ENCODE measurements at regions not wholly inside any gene's neighbourhood (a gene's known extent, or its start where the extent isn't known, plus 50 kb on each side); places are given as distances from the start of the nearest gene placed in this dataset.

DNA sequence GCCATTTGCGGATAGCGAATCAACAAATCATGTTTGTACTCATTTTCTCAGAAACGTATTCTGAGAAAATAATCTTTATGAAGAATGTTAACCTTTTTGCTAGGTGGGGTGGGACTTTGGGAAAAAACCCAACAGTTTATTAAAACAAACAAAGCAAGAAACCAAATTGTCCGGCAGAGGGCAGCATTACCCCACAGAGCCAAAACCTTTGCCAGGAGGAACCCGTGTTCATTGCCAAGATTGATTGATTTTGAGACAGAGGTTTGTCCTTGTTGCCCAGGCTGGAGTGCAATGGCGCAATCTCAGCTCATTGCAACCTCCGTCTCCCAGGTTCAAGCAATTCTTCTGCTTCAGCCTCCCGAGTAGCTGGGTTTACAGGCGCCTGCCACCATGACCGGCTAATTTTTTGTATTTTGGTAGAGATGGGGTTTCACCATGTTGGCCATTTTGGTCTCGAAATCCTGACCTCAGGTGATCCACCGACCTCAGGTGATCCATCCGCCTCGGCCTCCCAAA, 70.8 kb upstream of the RHOU start:
- Histone ChIP-seq H4K20me1 (ENCODE audit: control insufficient read depth, insufficient read depth) (no peaks in the 10 kb centered on the region), H2AFZ (ENCODE audit: control insufficient read depth, low read depth, low read length) (no peak overlapping the region), H3K9ac (ENCODE audit: control insufficient read depth, insufficient read depth, low read length) (no peak overlapping the region), H3K9me3 (replicated peaks; ENCODE audit: control insufficient read depth, insufficient read depth, low read length) (no peaks in the 10 kb centered on the region), H3K4me3 (no peak overlapping the region), H3K36me3 (ENCODE audit: control insufficient read depth in 2 of 2, insufficient read depth in 2 of 2, low read length in 1 of 2) (no peaks in the 10 kb centered on the region), H3K27ac (ENCODE audit: control insufficient read depth, insufficient read depth) (no peak overlapping the region), H3K27me3 (replicated peaks in 1 of 2; ENCODE audit: control insufficient read depth in 2 of 2, insufficient read depth in 2 of 2, low read length in 1 of 2) (no peaks in the 10 kb centered on the region), H3K4me2 (ENCODE audit: control insufficient read depth, insufficient read depth) (no peak overlapping the region), H3K4me1 (ENCODE audit: control insufficient read depth, insufficient read depth, low read length) (no peaks in the 10 kb centered on the region), H3K79me2 (ENCODE audit: control insufficient read depth, insufficient read depth, low read length) (no peaks in the 10 kb centered on the region)
- no peak for DNase-seq (ENCODE audit: low read depth, low spot score)
- RAD21 ChIA-PET (ENCODE audit: unreplicated experiment), result interaction anchor here (1.2 to 2.7 kb wide), 2 partner anchors 564 to 590 kb away, joined by 3 to 17 read pairs; no protein-coding TSS in a partner anchor
- ATAC-seq, result peak; percentile 56
- CTCF ChIA-PET, result interaction anchor here (0.6 to 4.1 kb wide), 8 partner anchors 11 to 591 kb away, joined by 3 to 65 read pairs (median 4); no protein-coding TSS in a partner anchor
- SMC1A ChIA-PET (ENCODE audit: uncharacterized antibody, unreplicated experiment), result interaction anchor here (0.7 to 2.5 kb wide), 5 partner anchors 24 to 590 kb away, joined by 3 to 33 read pairs (median 3); no protein-coding TSS in a partner anchor
- intact Hi-C loops (cut with micrococcal nuclease; ENCODE audit: unreplicated experiment), result loop anchor here (1.0 kb wide), 1 partner anchor 563 kb away; no protein-coding TSS in a partner anchor
- POLR2A ChIA-PET, result no interaction called here
- in situ Hi-C loops (cut with MboI), result no loop called here
- peak; percentile 80 for FAIRE-seq
- TF ChIP-seq POLR2AphosphoS2 (IDR thresholded peaks at IDR 0.05; ENCODE audit: low read depth, low read length), result no peak
- 0 out of 2 replicates have a peak, but pooled peaks have one; percentile 21 for TF ChIP-seq PKNOX1 (IDR thresholded peaks at IDR 0.05)
- TF ChIP-seq, protein P1, sequence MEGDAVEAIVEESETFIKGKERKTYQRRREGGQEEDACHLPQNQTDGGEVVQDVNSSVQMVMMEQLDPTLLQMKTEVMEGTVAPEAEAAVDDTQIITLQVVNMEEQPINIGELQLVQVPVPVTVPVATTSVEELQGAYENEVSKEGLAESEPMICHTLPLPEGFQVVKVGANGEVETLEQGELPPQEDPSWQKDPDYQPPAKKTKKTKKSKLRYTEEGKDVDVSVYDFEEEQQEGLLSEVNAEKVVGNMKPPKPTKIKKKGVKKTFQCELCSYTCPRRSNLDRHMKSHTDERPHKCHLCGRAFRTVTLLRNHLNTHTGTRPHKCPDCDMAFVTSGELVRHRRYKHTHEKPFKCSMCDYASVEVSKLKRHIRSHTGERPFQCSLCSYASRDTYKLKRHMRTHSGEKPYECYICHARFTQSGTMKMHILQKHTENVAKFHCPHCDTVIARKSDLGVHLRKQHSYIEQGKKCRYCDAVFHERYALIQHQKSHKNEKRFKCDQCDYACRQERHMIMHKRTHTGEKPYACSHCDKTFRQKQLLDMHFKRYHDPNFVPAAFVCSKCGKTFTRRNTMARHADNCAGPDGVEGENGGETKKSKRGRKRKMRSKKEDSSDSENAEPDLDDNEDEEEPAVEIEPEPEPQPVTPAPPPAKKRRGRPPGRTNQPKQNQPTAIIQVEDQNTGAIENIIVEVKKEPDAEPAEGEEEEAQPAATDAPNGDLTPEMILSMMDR (IDR thresholded peaks at IDR 0.05 in 2 of 3, conservative IDR thresholded peaks at IDR 0.05 in 1 of 3; ENCODE audit: control insufficient read depth in 2 of 3, extremely low read depth in 1 of 3, insufficient read depth in 1 of 3, low read depth in 3 of 3, low read length in 3 of 3), result peak; percentile 59 to 79 (median 64)
- peak; percentile 71; the same call in 1 of the 2 replicates for TF ChIP-seq SMC3 (IDR thresholded peaks at IDR 0.05; ENCODE audit: borderline replicate concordance, low read length)
- TF ChIP-seq RAD21 (IDR thresholded peaks at IDR 0.05; ENCODE audit: insufficient read depth, low read depth, low read length), result peak; percentile 94
- no peak for TF ChIP-seq MLLT1 (IDR thresholded peaks at IDR 0.05)
- TF ChIP-seq BACH1 (IDR thresholded peaks at IDR 0.05; ENCODE audit: borderline replicate concordance), result no peak
- BruUV-seq (replicated peaks), result no TSS peak
- 19% methylated on average over 14 of the region's 14 CpGs for WGBS (ENCODE audit: insufficient coverage, insufficient replicate concordance, low lambda C conversion rate, missing lambda C conversion rate)

Measured in GM12878 (cell line).